Stimulated activated CD8-positive, alpha-beta memory T cell treated with anti-CD3 and anti-CD28 coated beads, Interleukin-7, amount 100 ng/mL, for 4 hours (primary cell): ENCODE measurements at regions not wholly inside any gene's neighbourhood (a gene's known extent, or its start where the extent isn't known, plus 50 kb on each side); places are given as distances from the start of the nearest gene placed in this dataset.
"Not testable (repeated sequence)": the region's sequence is repeated elsewhere in the genome, so short reads cannot be mapped to it uniquely, and the experiment has no call there.

Experiments
- DNase-seq, 2 donors: peaks; one replicate each; pipeline ENCODE4 v3.0.0-alpha.2; 2020; ENCODE audit warnings: low read depth in 2 of 2

DNA sequence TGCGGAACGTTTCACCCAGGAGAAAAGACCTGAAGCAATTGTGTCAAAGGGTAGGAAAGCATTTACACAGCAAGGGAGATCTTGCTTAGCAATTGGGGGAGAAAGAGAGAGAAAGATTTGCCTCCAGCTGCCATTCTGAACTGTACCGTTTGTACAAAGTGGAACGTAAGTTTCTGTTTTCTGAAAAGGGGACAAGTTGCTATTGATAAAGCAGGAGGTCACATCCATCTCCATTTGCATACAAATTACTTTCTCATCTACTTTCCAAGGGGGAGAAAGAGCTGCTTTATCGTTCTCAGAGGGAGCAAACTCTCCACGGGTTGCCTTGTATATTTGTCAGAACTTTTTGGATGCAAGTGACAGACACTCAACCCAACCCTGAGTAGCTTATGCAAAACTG lies 92.0 kb upstream of the CARD11 start:
- DNase-seq = no peak

DNA sequence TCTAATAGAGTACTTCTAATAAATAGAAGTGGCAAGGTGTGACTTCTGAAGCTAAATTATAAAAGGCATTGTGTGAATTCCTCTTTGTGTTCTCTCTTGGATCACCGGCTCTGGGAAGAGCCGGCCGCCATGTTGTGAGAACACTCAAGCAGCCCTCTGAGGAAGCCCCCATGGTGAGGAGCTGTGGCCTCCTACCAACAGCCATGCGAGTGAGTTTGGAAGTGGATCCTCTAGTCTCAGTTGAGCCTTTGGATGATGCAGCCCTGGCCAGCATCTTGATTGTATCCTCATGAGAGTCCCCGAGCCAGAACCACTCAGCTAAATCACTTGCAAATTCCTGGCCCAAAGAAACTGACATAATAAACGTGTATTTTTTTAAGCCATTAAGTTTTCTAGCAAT lies 94.5 kb upstream of the CARD11 start:
- no peak for DNase-seq

DNA sequence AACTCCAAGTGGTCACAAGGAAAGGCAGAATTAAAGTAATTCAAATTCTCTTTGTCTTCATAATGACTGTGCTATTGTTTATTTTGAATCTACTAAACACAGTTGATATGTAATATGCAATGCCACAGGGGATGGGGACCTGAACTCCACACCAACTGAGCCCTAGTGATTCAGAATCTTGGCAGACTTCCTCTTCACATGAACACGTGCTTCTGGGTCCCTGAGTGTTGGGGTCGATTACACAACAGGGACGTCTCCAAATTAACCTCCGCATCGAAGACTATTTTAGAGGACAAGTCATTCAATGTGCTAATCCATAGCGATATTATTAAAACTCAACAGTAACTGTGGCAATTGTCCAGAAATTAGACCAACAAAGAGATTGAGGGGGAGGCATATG lies 95.3 kb upstream of the CARD11 start:
- DNase-seq = no peak

DNA sequence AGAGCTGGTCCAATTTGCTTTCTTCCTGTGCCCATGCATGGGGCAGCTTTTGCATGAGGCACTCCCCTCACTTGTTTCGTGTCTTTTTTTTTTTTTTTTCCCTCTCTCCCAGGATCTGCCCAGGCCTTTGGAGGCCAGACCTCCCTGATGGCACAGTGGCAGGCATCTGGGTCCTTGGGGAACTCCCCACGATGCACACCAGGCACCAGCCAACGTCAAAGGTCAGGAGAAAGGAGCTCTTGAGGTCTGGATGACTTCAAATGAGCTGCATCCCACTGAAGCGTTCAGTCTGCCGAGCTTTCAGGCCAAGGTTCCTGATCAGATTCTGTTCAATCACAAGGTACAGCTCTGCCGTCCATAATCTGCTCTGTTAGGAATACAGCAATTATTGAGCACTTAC lies 97.2 kb upstream of the CARD11 start:
- DNase-seq = no peak

DNA sequence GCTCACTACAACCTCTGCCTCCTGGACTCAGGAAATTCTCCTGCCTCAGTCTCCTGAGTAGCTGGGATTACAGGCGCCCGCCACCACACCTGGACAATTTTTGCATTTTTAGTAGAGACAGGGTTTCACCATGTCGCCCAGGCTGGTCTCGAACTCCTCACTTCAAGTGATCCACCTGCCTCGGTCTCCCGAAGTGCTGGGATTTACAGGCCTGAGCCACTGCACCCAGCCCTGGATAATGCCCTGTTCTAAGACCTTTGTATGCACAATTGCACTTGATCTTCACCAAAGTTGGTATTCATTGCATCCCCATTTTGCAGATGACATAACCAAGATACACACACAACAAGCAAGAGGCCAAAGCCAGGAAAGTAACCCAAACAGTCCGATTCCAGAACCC lies 97.7 kb upstream of the CARD11 start:
- DNase-seq = no peak

DNA sequence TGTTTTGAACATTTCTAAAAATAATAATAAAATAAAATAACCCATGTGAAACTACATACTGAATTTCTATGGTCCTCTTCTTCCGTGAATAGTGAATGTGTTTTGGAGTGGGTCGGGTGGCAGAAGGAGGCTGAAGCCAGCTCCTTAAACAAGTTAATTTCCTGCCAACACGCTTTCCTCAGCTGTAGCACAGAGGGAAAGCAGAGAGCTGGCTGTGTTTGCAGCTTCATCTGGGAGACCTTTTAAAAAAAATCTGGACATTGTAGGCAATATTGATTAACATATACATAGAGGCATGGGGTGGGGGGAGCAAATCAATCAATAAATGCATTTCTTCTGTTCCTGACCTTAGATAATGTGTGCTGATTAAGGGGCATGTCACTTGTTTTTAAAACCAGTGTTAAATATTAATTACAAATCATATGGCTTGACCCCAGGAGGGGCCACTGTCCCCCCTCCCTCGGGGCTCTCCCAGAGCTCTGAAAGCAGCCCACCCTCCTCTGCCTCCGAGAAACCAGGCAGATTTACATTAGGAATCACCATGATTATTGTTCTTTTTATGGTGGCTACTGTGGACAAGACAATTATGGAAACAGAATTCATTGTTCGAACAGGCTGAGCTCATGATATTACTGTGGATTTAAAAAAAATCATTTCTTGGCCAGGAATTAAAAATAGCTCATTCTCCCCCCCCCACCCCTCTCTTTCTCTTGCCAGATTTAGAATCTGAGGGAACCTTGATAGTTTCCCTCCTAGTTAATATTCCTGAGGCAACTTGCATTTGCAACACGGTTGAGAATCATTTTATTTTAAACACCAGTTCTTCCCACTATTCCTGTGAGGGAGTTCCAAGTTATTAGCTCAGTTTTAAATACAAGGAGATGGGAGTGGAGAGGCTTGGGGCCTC lies 100.5 kb upstream of the CARD11 start:
- no peak for DNase-seq

DNA sequence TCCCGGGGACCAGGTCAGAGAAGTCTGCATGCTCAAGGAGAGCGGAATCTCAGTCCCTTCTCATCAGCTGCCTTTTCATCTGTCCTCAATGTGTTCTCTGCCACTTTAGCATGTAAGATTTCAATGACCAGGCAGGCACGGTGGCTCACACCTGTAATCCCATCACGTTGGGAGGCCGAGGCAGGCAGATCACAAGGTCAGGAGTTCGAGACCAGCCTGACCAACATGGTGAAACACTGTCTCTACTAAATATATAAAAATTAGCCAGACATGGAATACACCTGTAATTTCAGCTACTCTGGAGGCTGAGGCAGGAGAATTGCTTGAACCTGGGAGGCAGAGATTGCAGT lies 101.1 kb upstream of the CARD11 start:
- DNase-seq = not testable (repeated sequence)

DNA sequence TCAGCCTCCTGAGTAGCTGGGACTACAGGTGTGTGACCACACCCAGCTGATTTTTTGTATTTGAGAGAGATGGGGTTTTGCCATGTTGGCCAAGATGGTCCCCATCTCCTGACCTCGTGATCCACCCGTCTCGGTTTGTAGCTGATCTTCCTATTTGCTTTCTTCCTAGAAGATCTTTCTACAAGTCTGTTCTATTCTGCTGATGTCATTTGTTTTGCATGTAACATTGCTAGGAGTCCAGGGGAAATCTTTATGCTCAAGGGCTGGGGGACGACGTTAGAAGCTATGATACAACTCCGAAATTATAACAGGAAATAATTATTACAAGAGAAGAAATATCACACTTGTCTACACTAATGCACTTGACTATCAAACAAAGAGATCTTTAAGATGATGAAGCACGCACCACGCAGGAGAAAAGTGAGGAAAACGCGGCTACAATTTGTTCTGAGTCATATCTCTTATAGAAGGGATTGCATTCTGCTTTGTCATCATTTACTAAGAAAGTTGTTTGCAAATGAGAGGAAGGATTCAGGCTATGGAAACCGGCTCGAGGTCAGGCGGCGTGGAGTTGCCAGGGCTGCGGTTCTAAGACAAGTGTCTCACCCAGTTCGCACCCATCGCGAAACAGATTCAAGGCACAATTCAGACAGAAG lies 103.0 kb upstream of the CARD11 start:
- no peak for DNase-seq

DNA sequence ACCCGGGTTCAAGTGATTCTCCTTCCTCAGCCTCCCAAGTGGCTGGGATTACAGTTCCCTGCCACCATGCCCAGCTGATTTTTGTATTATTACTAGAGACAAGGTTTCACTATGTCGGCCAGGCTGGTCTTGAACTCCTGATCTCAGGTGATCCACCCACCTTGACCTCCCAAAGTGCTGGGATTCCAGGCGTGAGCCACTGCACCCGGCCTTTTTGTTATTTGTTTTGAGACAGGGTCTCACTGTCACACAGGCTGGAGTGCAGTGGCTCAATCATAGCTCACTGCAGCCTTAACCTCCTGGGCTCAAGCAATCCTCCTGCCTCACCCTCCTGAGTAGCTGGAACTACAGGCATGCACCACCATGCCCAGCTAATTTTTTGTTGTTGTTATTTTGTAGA lies 104.8 kb upstream of the CARD11 start:
- DNase-seq = not testable (repeated sequence)

DNA sequence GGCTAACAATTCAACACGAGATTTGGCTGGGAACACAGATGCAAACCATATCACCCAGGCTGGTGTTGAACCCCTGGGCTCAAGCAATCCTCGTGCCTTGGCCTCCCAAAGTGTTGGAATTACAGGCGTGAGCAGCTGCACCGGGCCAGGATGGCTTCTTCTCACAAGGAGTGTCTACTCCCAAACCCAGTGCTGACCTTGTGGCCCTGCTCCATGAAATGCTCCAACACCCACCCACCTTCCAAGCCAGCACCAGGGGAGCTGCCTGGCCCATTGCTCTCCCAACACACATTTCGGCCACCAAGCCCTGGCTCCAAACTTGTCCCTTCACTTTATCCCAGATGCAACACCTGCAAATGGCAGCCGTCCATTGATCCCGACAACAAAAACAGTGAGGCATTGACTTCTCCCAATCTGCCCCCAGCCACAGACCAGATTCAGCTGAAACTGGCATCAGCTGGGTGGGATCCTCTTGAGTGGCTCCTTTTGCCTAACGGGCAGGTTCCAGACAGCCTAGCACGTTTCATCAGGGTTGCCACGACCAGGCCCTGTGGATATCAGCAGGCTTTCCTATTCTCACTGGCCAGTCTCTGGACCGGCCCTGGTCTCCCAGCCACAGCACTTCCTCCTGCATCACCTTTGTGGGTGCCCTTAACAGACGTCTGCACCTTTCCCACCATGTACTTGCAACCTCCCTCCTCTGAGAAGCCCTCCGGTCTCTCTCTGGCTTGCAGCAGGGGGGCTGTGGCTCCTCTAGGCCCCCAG lies 105.7 kb upstream of the CARD11 start:
- no peak for DNase-seq

DNA sequence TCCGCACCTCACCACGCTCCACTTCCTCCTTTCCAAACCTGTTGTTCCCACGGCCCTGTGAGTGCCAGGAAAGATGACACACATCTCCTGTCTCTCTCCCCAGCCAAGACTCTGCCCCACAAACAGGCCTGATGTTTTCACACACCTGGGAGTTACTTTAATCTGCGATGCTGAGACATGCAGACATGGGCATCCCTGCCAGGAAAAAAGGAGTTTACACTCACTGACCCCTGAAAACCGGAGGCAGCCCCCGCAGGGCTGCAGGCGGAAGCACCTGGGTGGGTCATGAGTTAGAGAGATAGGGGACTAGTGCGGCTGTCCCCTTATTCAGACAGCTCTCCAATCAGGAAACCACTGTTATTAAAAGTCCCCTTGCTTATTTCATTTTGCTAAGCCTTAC lies 106.4 kb upstream of the CARD11 start:
- DNase-seq = no peak

DNA sequence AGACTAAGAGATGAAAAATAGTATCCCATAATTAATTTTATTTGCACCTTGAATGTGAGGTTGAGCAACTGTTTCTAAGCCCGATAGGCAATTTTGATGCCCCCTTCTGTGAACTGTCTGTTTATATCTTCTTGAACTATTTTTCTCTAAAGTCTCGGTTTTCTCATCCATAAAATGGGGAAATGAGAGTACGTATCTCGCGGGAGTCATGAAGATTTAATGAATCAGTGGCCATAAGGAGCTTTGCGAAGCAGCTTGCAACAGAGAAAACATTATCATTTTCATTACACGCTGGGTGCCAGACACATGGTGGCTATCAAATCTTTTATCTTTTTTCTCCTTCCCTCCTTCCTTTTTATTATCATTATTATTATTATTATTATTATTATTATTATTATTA lies 108.1 kb upstream of the CARD11 start:
- no peak for DNase-seq

DNA sequence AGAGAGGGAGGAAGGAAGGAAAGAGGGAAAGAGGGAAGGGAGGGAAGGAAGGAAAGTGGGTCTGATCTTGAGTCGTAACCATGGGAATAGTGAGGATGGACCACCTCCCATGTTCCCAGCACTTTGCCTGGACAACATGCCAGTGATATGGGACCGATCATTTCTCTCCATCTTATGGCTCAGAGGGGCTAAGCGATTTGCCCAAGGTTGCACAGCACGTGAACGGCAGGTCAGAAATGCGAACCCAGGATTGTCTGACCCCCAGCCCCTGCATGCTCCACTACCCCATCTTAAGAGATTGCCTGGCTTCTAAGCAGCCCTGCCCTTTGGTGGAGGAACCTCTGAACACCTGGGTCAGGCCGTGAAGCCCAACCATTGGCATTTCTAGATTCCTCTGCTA lies 109.0 kb upstream of the CARD11 start:
- DNase-seq = no peak

DNA sequence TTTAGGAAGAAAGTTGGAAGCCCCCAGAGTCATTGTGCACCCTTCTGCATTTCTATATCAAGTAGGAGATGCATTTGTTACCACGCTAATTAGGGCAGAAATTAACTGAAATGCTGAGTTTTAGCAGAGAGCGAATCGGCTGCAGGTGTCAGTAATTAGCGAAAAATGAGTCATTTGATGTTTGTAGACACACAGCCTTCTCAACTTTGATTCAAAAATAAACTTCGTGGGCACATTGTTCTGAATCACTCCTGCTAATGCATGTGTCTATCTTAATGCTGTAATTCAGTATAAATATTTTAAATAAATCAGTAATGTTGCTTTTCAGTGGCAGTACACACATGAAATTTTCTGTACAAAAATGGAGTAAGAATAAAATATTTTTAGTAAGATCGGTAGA lies 109.5 kb upstream of the CARD11 start:
- DNase-seq = no peak

DNA sequence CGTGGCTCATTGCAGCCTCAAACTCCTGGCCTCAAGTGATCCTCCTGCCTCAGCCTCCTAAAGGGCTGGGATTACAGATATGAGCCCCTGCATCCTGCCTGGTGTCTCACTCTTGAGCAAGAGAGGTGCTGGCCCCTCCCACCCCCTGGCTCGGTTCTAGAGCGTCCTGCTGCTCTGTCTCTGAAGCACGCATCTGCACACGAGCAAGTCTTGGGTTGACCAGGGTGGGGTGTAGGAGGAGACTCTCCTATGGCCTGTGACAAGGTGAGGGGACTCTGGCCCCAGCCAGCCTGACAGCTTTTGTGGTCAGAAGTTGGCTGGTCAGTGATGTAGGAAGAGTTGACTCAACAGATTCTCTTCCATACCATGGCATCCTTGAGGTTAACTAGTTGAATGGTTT lies 110.7 kb upstream of the CARD11 start:
- no peak for DNase-seq

DNA sequence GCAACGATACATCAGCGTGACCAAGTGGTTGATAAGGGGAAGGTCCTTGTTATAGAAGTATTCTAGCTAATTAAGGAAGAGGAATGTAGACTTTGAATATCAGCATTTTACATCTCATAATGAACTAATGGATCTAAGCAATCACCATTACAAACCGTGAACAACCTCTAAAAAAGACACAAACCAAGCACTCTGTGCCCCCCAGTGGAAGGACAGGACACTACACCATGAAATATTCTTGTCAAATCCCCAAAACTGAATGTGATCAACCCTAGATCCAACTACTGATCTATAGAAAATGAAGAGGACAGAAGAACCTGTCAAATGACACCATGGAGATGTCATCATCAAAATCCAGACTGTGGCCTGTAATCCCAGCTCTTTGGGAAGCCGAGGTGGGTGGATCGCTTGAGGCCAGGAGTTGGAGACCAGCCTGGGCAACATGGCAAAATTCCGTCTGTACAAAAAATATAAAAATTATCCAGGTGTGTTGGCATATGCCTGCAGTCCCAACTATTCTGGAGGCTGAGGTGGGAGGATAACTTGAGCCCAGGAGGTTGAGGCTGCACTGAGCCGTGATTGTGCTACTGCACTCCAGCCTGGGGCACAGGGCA lies 111.3 kb upstream of the CARD11 start:
- peak; percentile 21 to 50 for DNase-seq

DNA sequence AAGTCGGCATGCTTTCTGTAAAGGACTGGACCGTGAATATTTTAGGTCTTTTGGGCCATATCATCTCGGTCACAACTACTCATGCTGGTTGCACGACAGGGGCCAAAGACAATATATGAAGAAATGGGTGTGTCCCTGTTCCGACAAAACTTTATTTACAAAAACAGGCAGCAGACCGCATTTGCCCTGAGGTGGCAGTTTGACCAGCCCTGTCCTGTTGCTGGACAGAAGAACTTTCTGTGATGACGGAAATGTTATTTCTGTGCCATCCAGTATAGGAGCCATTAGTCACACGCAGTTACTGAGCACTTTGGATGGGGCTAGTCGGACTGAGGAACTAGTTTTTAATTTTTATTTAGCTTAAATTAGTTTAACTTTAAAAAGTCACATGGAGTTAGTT lies 112.8 kb upstream of the CARD11 start:
- DNase-seq = no peak

DNA sequence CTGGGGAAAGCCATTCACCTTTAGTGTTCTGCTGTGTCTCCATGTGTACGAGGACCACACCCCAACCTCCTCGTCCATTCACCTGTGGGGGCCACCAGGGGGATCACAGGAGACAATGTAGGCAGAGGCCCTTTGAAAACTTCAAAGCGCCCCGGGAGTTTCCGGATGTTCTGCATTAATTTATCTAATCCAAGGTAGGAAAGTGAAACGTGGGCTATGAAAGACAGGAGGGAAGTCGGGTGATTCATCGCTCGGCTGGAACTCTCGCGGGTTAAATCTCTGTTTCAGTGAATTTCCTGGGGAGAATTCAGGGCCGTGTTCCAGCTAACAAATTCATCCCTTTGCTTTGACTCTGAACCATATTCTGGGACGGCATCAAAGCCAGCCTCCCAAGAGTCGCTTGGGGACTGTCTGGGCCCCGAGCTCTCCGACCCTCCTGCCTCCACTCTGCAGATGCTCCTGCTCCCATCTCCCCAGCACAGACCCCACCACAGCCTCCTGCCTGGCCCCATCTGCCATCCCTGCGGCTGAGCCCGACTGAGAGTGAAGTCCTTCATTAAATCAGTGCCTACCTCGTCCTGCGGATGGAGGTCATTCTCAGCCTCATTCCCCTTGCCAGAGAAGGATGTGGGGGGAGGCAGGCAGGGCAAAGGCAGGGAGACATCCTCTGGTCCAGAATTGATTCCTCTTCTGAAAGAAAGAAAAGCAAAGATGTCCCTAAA lies 114.1 kb upstream of the CARD11 start:
- DNase-seq = no peak

DNA sequence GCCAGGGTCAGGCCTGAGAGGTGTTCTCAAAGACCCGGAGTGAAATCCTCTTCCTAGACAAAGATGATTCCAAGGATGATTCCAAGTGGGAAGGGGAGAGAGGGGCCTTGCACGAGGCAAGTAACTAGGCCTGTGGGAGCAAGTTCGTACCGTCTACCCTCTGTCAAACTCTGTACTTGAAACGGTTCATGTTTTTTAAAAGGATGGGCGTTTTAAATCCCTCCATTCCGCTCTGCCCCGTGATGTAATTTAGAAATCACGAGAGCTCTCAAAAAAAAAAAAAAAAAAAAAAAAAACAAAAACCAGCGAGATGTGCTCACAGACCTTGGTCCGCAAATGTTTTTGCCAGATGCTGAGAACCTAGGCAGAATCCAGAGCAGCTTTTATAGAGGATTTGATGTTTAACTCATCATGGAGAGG lies 114.7 kb upstream of the CARD11 start:
- no peak for DNase-seq

DNA sequence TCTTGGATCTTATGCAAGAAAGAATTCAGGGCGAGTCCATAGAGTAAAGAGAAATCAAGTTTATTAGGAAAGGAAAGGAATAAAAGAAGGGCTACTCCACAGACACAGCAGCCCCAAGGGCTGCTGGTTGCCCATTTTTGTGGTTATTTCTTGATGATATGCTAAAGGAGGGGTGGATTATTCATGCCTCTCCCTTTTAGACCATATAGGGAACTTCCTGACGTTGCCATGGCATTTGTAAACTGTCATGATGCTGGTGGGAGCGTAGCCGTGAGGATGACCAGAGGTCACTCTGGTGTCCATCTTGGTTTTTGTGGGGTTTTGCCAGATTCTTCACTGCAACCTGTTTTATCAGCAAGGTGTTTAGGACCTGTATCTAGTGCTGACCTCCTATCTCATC lies 115.4 kb upstream of the CARD11 start:
- DNase-seq = no peak

DNA sequence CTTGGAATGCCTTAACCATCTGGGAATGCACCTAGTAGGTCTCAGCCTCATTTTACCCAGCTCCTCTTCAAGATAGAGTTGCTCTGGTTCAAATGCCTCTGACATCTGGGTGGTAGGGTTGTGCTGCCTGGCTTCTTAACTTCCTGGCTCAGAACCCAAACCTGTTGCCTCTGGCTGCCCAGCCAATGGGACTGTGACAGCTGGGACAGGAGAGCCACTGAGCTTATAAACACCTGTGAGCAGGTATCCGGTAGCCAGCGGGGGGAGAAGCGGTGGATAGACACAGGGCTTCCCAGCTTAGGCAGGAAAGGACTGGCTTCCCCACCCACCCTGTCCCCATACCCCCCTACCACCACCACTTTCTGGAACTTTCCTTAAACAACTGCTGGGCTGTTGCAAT lies 115.8 kb upstream of the CARD11 start:
- DNase-seq = no peak

DNA sequence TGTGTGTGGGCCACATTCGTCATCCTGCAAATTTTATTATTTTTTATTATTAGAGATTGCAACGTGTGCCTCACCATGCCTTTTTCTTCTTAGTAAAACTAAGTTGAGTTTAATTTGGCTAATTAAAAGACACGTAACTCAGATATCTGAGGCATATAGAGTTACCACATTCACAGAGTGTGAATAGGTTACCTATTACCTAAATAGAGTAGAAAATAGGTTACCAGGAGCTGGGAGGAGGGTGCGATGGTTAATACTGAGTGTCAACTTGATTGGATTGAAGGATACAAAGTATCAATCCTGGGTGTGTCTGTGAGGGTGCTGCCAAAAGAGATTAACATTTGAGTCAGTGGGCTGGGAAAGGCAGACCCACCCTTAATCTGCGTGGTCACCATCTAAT lies 116.3 kb upstream of the CARD11 start:
- DNase-seq = not testable (repeated sequence)
